ENCODE measurements at regions not wholly inside any gene's neighbourhood (a gene's known extent, or its start where the extent isn't known, plus 50 kb on each side); places are given as distances from the start of the nearest gene placed in this dataset.

DNA sequence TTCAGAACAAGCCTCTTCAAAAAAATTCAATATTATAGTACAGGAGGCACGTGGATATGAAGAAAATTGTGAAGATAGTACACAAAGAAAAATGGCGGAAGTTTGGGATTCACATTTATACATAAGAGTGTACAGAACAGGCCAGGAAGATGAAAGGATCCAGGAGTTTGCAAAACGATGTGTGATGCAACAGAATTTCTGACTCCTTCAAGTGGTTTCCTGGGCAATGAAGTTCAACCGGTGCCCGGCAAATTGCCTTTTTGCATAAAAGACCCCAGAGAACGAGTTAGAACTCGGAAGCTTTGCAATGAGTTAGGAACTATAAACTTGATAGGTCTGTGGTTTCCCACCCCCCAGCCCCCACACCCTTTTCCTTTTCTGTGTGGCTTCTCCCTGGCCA, 189.1 kb downstream of the SALL1 start:
- no peak for ATAC-seq (ENCODE audit: low read depth)
- no peak overlapping the region for H3K9ac ChIP-seq (ENCODE audit: low read depth, low read length)
- intact Hi-C loops (cut with micrococcal nuclease) (no loop called here), in situ Hi-C loops (cut with MboI; ENCODE audit: low sequenced_read_pairs) (no loop called here), dilution Hi-C loops (cut with HindIII; ENCODE audit: low sequenced_read_pairs, unreplicated experiment) (no loop called here)
- no peak overlapping the region for H2AFZ ChIP-seq (replicated peaks; ENCODE audit: low read length, poor library complexity)
- no peak overlapping the region for H4K91ac ChIP-seq (ENCODE audit: insufficient read depth, low read depth, low read length)
- no peak overlapping the region for H3K4me3 ChIP-seq (ENCODE audit: insufficient read depth, low read depth, low read length)
- no peak overlapping the region for H3K18ac ChIP-seq (ENCODE audit: low read depth, low read length)
- no peaks in the 10 kb centered on the region for H3K36me3 ChIP-seq (ENCODE audit: control insufficient read depth, insufficient read depth, low read length)
- TF ChIP-seq SMC3 (IDR thresholded peaks at IDR 0.05; ENCODE audit: low read depth, low read length) (no peak), CHD1 (IDR thresholded peaks at IDR 0.05; ENCODE audit: low read depth, low read length) (no peak), MAFK (IDR thresholded peaks at IDR 0.05; ENCODE audit: low read depth, low read length) (no peak), POLR2A (IDR thresholded peaks at IDR 0.05; ENCODE audit: low read depth, low read length) (no peak), RAD21 (IDR thresholded peaks at IDR 0.05; ENCODE audit: low read length) (no peak), MXI1 (IDR thresholded peaks at IDR 0.05; ENCODE audit: borderline replicate concordance, low read depth, low read length) (no peak), MAZ (IDR thresholded peaks at IDR 0.05; ENCODE audit: borderline replicate concordance, low read depth, low read length) (no peak), FOS (IDR thresholded peaks at IDR 0.05; ENCODE audit: low read depth, low read length) (no peak), BHLHE40 (IDR thresholded peaks at IDR 0.05; ENCODE audit: low read depth, low read length) (no peak), CEBPB (IDR thresholded peaks at IDR 0.05; ENCODE audit: low read depth, low read length) (no peak), RFX5 (IDR thresholded peaks at IDR 0.05; ENCODE audit: low read depth, low read length) (no peak), RCOR1 (IDR thresholded peaks at IDR 0.05; ENCODE audit: insufficient replicate concordance, low read length) (no peak), NFE2L2 (IDR thresholded peaks at IDR 0.05; ENCODE audit: low read depth, low read length) (no peak)
- TF ChIP-seq, protein P1, sequence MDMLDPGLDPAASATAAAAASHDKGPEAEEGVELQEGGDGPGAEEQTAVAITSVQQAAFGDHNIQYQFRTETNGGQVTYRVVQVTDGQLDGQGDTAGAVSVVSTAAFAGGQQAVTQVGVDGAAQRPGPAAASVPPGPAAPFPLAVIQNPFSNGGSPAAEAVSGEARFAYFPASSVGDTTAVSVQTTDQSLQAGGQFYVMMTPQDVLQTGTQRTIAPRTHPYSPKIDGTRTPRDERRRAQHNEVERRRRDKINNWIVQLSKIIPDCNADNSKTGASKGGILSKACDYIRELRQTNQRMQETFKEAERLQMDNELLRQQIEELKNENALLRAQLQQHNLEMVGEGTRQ (IDR thresholded peaks at IDR 0.05; ENCODE audit: low read depth, low read length) = no peak
- TF ChIP-seq, protein P2, sequence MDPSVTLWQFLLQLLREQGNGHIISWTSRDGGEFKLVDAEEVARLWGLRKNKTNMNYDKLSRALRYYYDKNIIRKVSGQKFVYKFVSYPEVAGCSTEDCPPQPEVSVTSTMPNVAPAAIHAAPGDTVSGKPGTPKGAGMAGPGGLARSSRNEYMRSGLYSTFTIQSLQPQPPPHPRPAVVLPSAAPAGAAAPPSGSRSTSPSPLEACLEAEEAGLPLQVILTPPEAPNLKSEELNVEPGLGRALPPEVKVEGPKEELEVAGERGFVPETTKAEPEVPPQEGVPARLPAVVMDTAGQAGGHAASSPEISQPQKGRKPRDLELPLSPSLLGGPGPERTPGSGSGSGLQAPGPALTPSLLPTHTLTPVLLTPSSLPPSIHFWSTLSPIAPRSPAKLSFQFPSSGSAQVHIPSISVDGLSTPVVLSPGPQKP (IDR thresholded peaks at IDR 0.05; ENCODE audit: borderline replicate concordance, low read depth, low read length) = no peak
- TF ChIP-seq, protein P3, sequence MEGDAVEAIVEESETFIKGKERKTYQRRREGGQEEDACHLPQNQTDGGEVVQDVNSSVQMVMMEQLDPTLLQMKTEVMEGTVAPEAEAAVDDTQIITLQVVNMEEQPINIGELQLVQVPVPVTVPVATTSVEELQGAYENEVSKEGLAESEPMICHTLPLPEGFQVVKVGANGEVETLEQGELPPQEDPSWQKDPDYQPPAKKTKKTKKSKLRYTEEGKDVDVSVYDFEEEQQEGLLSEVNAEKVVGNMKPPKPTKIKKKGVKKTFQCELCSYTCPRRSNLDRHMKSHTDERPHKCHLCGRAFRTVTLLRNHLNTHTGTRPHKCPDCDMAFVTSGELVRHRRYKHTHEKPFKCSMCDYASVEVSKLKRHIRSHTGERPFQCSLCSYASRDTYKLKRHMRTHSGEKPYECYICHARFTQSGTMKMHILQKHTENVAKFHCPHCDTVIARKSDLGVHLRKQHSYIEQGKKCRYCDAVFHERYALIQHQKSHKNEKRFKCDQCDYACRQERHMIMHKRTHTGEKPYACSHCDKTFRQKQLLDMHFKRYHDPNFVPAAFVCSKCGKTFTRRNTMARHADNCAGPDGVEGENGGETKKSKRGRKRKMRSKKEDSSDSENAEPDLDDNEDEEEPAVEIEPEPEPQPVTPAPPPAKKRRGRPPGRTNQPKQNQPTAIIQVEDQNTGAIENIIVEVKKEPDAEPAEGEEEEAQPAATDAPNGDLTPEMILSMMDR (conservative IDR thresholded peaks at IDR 0.05; ENCODE audit: low read depth, low read length) = no peak
- H3K56ac ChIP-seq (ENCODE audit: extremely low read depth, insufficient read depth, low read length) = no peak overlapping the region
- no peak overlapping the region for H2BK20ac ChIP-seq (ENCODE audit: low read depth, low read length)
- no peak overlapping the region for H3K4ac ChIP-seq (ENCODE audit: low read depth, low read length)
- H4K5ac ChIP-seq (ENCODE audit: low read depth, low read length) = no peak overlapping the region
- H3K4me1 ChIP-seq (ENCODE audit: control insufficient read depth, insufficient read depth, low read length) = no peaks in the 10 kb centered on the region
- no peaks in the 10 kb centered on the region for H3K79me1 ChIP-seq (ENCODE audit: low read depth in 1 of 2, low read length in 2 of 2)
- no peaks in the 10 kb centered on the region for H3K9me1 ChIP-seq (ENCODE audit: insufficient read depth, low read length)
- no peak overlapping the region for H3K4me2 ChIP-seq (ENCODE audit: low read depth, low read length)
- H3K23ac ChIP-seq (ENCODE audit: low read depth, low read length) = no peak overlapping the region
- no peak overlapping the region for H2AK5ac ChIP-seq (ENCODE audit: low read depth, low read length)
- no peaks in the 10 kb centered on the region for H3K27me3 ChIP-seq (ENCODE audit: control insufficient read depth, insufficient read depth, low read length)
- H3K14ac ChIP-seq (replicated peaks; ENCODE audit: low read depth, low read length) = no peak overlapping the region
- BruUV-seq (replicated peaks) = no TSS peak
- H2AK9ac ChIP-seq (replicated peaks; ENCODE audit: low read depth, low read length, poor library complexity) = no peak overlapping the region
- H3K27ac ChIP-seq (ENCODE audit: insufficient read depth, low read length) = no peak overlapping the region
- H2BK120ac ChIP-seq (ENCODE audit: low read depth, low read length) = no peak overlapping the region
- DNase-seq = no peak
- no peak overlapping the region for H2BK15ac ChIP-seq (ENCODE audit: low read depth, low read length)
- ChIA-PET CTCF (no interaction called here), POLR2A (ENCODE audit: unreplicated experiment) (no interaction called here)
- H4K8ac ChIP-seq (ENCODE audit: low read depth in 2 of 2, low read length in 2 of 2) = no peak overlapping the region
- no peak overlapping the region for H2BK5ac ChIP-seq (ENCODE audit: low read depth, low read length, poor library complexity, severe bottlenecking)
- no peaks in the 10 kb centered on the region for H3K9me3 ChIP-seq (ENCODE audit: control insufficient read depth, insufficient read depth, low read length)
- WGBS, 2 experiments (ENCODE audit: extremely low coverage in 2 of 2, insufficient read length in 1 of 2) = 60% methylated on average over 3 of the region's 7 CpGs; no CpG with 5 or more reads in 1 of the 2 experiments
- no peaks in the 10 kb centered on the region for H4K20me1 ChIP-seq (ENCODE audit: insufficient read depth, low read length)

Measured in IMR-90 (cell line).